ENCODE measurements at regions not wholly inside any gene's neighbourhood (a gene's known extent, or its start where the extent isn't known, plus 50 kb on each side); places are given as distances from the start of the nearest gene placed in this dataset.
A peak's percentile ranks its signal among the peaks of the same experiment; 100 is the strongest.
"Not testable (repeated sequence)": the region's sequence is repeated elsewhere in the genome, so short reads cannot be mapped to it uniquely, and the experiment has no call there.

DNA sequence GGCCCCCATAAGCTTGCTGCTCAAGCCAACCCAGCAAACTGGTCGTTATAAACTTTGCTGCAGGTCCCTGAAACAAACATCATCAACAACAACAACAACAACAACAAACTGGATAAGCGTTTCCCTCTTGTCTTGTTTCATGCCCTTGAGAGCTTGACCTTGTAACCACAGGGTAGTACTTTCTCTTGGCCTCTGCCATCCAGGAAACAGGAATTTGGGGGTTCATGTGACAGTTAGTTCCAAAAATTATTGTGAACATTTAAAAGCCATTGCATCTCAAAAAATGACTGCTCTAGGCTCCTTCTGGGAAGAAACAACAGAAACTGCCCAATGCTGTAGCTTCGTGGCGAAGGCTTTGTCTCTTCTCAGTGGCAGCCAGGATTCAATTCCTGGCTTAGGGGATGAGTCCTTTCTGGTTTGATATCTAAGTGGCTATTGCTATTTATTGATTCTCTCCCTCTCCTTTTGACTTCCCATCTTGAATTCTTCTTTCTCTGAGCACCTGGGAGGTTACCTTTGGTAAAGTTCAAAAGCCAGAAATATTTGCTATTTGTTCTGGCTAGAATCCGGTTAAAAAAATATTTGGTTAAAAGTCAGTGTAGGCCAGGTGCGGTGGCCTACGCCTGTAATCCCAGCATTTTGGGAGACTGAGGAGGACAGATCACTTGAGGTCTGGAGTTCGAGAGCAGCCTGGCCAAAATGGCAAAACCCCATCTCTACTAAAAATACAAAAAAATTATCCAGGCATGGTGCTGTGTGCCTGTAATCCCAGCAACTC lies 52.0 kb upstream of the CPM start:
- H3K4me3 ChIP-seq (ENCODE audit: insufficient read depth in 1 of 2, low read depth in 1 of 2, low read length in 2 of 2): no peak overlapping the region
- H2BK12ac ChIP-seq (ENCODE audit: low read length in 2 of 2): no peak overlapping the region
- H3K4ac ChIP-seq (ENCODE audit: low read depth in 1 of 2, low read length in 2 of 2): no peak overlapping the region
- no peaks in the 10 kb centered on the region for H3K79me1 ChIP-seq (replicated peaks; ENCODE audit: low read length, poor library complexity, severe bottlenecking)
- H4K8ac ChIP-seq (ENCODE audit: low read length): no peak overlapping the region
- H2BK120ac ChIP-seq (ENCODE audit: low read depth, low read length): no peak overlapping the region
- H3K27me3 ChIP-seq (ENCODE audit: control insufficient read depth in 1 of 2, insufficient read depth in 1 of 2, low read length in 2 of 2): peaks cover 0 to 28% of the 10 kb centered on the region in 2 experiments
- no peak overlapping the region for H2BK5ac ChIP-seq (ENCODE audit: low read depth, low read length, poor library complexity, severe bottlenecking)
- no peak overlapping the region for H4K91ac ChIP-seq (ENCODE audit: low read length)
- no peak overlapping the region for H2AK5ac ChIP-seq (ENCODE audit: low read length, severe bottlenecking)
- no peak overlapping the region for H3K23ac ChIP-seq (ENCODE audit: low read length in 2 of 2)
- DNase-seq: no peak
- no peak overlapping the region for H3K14ac ChIP-seq (ENCODE audit: low read length in 2 of 2)
- no peaks in the 10 kb centered on the region for H3K36me3 ChIP-seq (ENCODE audit: control insufficient read depth in 1 of 2, insufficient read depth in 2 of 2, low read depth in 1 of 2, low read length in 2 of 2)
- no peak overlapping the region for H2AFZ ChIP-seq (ENCODE audit: low read depth, low read length)
- peaks cover 4% of the 10 kb centered on the region for H3K9me3 ChIP-seq (ENCODE audit: control insufficient read depth, low read length)
- H3K4me2 ChIP-seq (ENCODE audit: low read length, poor library complexity, severe bottlenecking): no peak overlapping the region
- H3K4me1 ChIP-seq (ENCODE audit: control insufficient read depth, insufficient read depth, low read depth, low read length): no peaks in the 10 kb centered on the region
- no peak overlapping the region for H3K9ac ChIP-seq (ENCODE audit: low read length)
- 76% methylated on average over 8 of the region's 8 CpGs for WGBS
- H2BK15ac ChIP-seq (ENCODE audit: low read depth, poor library complexity, severe bottlenecking): no peak overlapping the region
- no peak overlapping the region for H3K18ac ChIP-seq (ENCODE audit: low read depth in 1 of 2, low read length in 2 of 2)
- no peak overlapping the region for H3K27ac ChIP-seq (ENCODE audit: low read length, poor library complexity, severe bottlenecking)

DNA sequence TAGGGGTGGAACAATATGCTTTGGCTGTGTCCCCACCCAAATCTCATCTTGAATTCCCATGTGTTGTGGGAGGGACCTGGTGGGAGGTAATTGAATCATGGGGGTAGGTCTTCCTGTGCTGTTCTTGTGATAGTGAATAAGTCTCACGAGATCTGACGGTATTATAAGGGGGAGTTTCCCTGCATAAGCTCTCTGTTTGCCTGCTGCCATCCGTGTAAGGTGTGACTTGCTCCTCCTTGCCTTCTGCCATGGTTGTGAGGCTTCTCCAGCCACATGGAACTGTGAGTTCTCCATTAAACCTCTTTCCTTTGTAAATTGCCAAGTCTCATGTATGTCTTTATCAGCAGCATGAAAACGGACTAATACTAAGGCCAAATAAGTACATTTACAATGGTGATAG lies 64.6 kb upstream of the CPM start:
- H3K18ac ChIP-seq (ENCODE audit: low read depth in 1 of 2, low read length in 2 of 2); H3K9ac ChIP-seq (ENCODE audit: low read length); H3K14ac ChIP-seq (ENCODE audit: low read length in 2 of 2); H2BK12ac ChIP-seq (ENCODE audit: low read length in 2 of 2); H3K27ac ChIP-seq (ENCODE audit: low read length, poor library complexity, severe bottlenecking); H3K36me3 ChIP-seq (ENCODE audit: control insufficient read depth in 1 of 2, insufficient read depth in 2 of 2, low read depth in 1 of 2, low read length in 2 of 2); H3K79me1 ChIP-seq (replicated peaks; ENCODE audit: low read length, poor library complexity, severe bottlenecking); H3K4me3 ChIP-seq (ENCODE audit: insufficient read depth in 1 of 2, low read depth in 1 of 2, low read length in 2 of 2); H3K4me2 ChIP-seq (ENCODE audit: low read length, poor library complexity, severe bottlenecking); H3K4ac ChIP-seq (ENCODE audit: low read depth in 1 of 2, low read length in 2 of 2); H3K23ac ChIP-seq (ENCODE audit: low read length in 2 of 2); H2BK120ac ChIP-seq (ENCODE audit: low read depth, low read length); H3K27me3 ChIP-seq (ENCODE audit: control insufficient read depth in 1 of 2, insufficient read depth in 1 of 2, low read length in 2 of 2); H4K91ac ChIP-seq (ENCODE audit: low read length); H2BK5ac ChIP-seq (ENCODE audit: low read depth, low read length, poor library complexity, severe bottlenecking); H4K8ac ChIP-seq (ENCODE audit: low read length); H2AFZ ChIP-seq (ENCODE audit: low read depth, low read length); H3K9me3 ChIP-seq (ENCODE audit: control insufficient read depth, low read length); H2AK5ac ChIP-seq (ENCODE audit: low read length, severe bottlenecking); H3K4me1 ChIP-seq (ENCODE audit: control insufficient read depth, insufficient read depth, low read depth, low read length); DNase-seq; H2BK15ac ChIP-seq (ENCODE audit: low read depth, poor library complexity, severe bottlenecking): not testable (repeated sequence)
- WGBS: 87% methylated on average over 3 of the region's 4 CpGs

DNA sequence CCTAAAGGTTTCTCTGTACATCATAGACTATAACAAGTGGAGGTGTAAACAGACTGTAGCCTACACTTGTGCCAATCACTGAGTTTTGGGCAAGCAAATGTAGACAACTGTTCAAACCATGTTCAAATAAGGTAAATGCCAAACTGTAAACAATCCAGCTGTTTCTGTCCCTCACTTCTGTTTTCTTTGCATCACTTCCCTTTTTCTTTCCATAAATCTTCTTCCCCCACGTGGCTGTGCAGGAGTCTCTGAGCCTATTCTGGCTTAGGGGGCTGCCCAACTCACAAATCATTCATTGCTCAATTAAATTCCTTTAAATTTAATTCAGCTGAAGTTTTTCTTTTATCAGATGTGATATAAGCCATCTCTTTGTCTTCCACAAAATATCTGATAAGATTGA lies 65.1 kb upstream of the CPM start:
- H3K9me3 ChIP-seq (ENCODE audit: control insufficient read depth, low read length): peaks cover 3% of the 10 kb centered on the region
- no peak overlapping the region for H4K8ac ChIP-seq (ENCODE audit: low read length)
- no peak overlapping the region for H2BK15ac ChIP-seq (ENCODE audit: low read depth, poor library complexity, severe bottlenecking)
- no peak overlapping the region for H2BK12ac ChIP-seq (ENCODE audit: low read length in 2 of 2)
- no peak overlapping the region for H3K27ac ChIP-seq (ENCODE audit: low read length, poor library complexity, severe bottlenecking)
- H4K91ac ChIP-seq (ENCODE audit: low read length): no peak overlapping the region
- no peak overlapping the region for H2BK120ac ChIP-seq (ENCODE audit: low read depth, low read length)
- no peak overlapping the region for H2AFZ ChIP-seq (ENCODE audit: low read depth, low read length)
- no peak overlapping the region for H3K4ac ChIP-seq (ENCODE audit: low read depth in 1 of 2, low read length in 2 of 2)
- no peak for DNase-seq
- H2BK5ac ChIP-seq (ENCODE audit: low read depth, low read length, poor library complexity, severe bottlenecking): no peak overlapping the region
- WGBS: 78% methylated on average over 1 of the region's 1 CpG
- no peaks in the 10 kb centered on the region for H3K79me1 ChIP-seq (replicated peaks; ENCODE audit: low read length, poor library complexity, severe bottlenecking)
- H3K23ac ChIP-seq (ENCODE audit: low read length in 2 of 2): no peak overlapping the region
- H3K27me3 ChIP-seq (ENCODE audit: control insufficient read depth in 1 of 2, insufficient read depth in 1 of 2, low read length in 2 of 2): no peaks in the 10 kb centered on the region
- no peak overlapping the region for H3K9ac ChIP-seq (ENCODE audit: low read length)
- H3K4me2 ChIP-seq (ENCODE audit: low read length, poor library complexity, severe bottlenecking): no peak overlapping the region
- H3K18ac ChIP-seq (ENCODE audit: low read depth in 1 of 2, low read length in 2 of 2): no peak overlapping the region
- no peak overlapping the region for H3K14ac ChIP-seq (ENCODE audit: low read length in 2 of 2)
- no peak overlapping the region for H2AK5ac ChIP-seq (ENCODE audit: low read length, severe bottlenecking)
- H3K36me3 ChIP-seq (ENCODE audit: control insufficient read depth in 1 of 2, insufficient read depth in 2 of 2, low read depth in 1 of 2, low read length in 2 of 2): no peaks in the 10 kb centered on the region
- no peak overlapping the region for H3K4me3 ChIP-seq (ENCODE audit: insufficient read depth in 1 of 2, low read depth in 1 of 2, low read length in 2 of 2)
- H3K4me1 ChIP-seq (ENCODE audit: control insufficient read depth, insufficient read depth, low read depth, low read length): no peaks in the 10 kb centered on the region

DNA sequence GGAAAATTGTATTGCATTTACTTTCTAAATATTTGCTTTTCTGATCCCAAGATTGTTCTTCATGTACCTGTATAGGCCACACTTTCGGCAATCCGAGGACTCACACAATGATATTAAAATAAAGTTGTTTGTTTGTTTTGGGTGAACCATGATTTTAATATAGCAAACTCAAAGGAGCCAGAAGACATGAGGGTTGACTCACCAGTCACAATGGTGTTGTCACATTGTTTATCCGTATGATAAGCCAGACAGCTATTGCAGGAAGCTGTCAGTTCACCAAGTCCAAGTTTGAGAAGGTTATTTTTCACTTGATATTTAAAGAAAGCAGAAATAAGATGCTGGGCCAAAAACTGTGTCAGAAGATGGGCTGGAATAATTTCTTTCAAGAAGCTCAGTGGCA lies 67.1 kb upstream of the CPM start:
- H3K4me2 ChIP-seq (ENCODE audit: low read length, poor library complexity, severe bottlenecking): no peak overlapping the region
- peaks cover 3% of the 10 kb centered on the region for H3K9me3 ChIP-seq (ENCODE audit: control insufficient read depth, low read length)
- no peak overlapping the region for H3K23ac ChIP-seq (ENCODE audit: low read length in 2 of 2)
- no peak overlapping the region for H4K91ac ChIP-seq (ENCODE audit: low read length)
- DNase-seq: no peak
- WGBS: 94% methylated on average over 3 of the region's 3 CpGs
- H2AK5ac ChIP-seq (ENCODE audit: low read length, severe bottlenecking): no peak overlapping the region
- no peaks in the 10 kb centered on the region for H3K36me3 ChIP-seq (ENCODE audit: control insufficient read depth in 1 of 2, insufficient read depth in 2 of 2, low read depth in 1 of 2, low read length in 2 of 2)
- no peak overlapping the region for H3K4ac ChIP-seq (ENCODE audit: low read depth in 1 of 2, low read length in 2 of 2)
- no peak overlapping the region for H3K27ac ChIP-seq (ENCODE audit: low read length, poor library complexity, severe bottlenecking)
- no peak overlapping the region for H3K18ac ChIP-seq (ENCODE audit: low read depth in 1 of 2, low read length in 2 of 2)
- no peak overlapping the region for H2BK5ac ChIP-seq (ENCODE audit: low read depth, low read length, poor library complexity, severe bottlenecking)
- H4K8ac ChIP-seq (ENCODE audit: low read length): no peak overlapping the region
- no peaks in the 10 kb centered on the region for H3K79me1 ChIP-seq (replicated peaks; ENCODE audit: low read length, poor library complexity, severe bottlenecking)
- H2BK12ac ChIP-seq (ENCODE audit: low read length in 2 of 2): no peak overlapping the region
- no peak overlapping the region for H3K4me3 ChIP-seq (ENCODE audit: insufficient read depth in 1 of 2, low read depth in 1 of 2, low read length in 2 of 2)
- no peak overlapping the region for H2BK15ac ChIP-seq (ENCODE audit: low read depth, poor library complexity, severe bottlenecking)
- H2BK120ac ChIP-seq (ENCODE audit: low read depth, low read length): no peak overlapping the region
- H3K4me1 ChIP-seq (ENCODE audit: control insufficient read depth, insufficient read depth, low read depth, low read length): no peaks in the 10 kb centered on the region
- no peak overlapping the region for H3K14ac ChIP-seq (ENCODE audit: low read length in 2 of 2)
- H3K9ac ChIP-seq (ENCODE audit: low read length): peak overlapping the region; percentile 21
- H3K27me3 ChIP-seq (ENCODE audit: control insufficient read depth in 1 of 2, insufficient read depth in 1 of 2, low read length in 2 of 2): no peaks in the 10 kb centered on the region
- no peak overlapping the region for H2AFZ ChIP-seq (ENCODE audit: low read depth, low read length)

Data from mesenchymal stem cell (in vitro differentiated cells and primary cell).